ENCODE measurements at regions not wholly inside any gene's neighbourhood (a gene's known extent, or its start where the extent isn't known, plus 50 kb on each side); places are given as distances from the start of the nearest gene placed in this dataset.

DNA sequence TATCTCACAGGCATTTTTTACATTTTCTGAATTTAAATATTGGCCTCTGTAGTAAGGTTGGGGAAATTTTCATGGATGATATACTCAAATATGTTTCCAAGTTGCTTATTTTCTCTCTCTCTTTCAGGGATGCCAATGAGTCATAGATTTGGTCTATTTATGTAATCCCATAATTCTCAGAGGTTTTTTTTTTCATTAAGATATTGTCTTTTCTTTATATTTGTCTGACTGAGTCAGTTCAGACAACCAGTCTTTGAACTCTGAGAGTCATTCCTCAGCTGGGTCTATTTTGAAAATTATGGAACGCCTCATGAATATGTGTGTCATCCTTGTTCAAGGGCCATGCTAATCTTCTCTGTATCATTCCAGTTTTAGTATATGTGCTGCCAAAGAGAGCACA is 223.2 kb downstream of the PCSK1 start:
- H3K9me3 ChIP-seq (ENCODE audit: control insufficient read depth in 1 of 2, insufficient read depth in 1 of 2, low read length in 2 of 2) = peaks cover 0 to 7% of the 10 kb centered on the region in 2 experiments
- H3K27ac Mint-ChIP-seq = no peak overlapping the region

GRCh38 chr5:96207420-96207819 is 225.6 kb downstream of the PCSK1 start:
- Histone ChIP-seq H3K4me1 (ENCODE audit: insufficient read depth, low read length) (no peaks in the 10 kb centered on the region), H3K27me3 (ENCODE audit: control insufficient read depth in 1 of 2, insufficient read depth in 2 of 2, low read length in 2 of 2) (peaks cover 0 to 4% of the 10 kb centered on the region in 2 experiments), H3K27ac (ENCODE audit: low read depth in 1 of 2, low read length in 2 of 2) (no peak overlapping the region), H3K4me3 (ENCODE audit: low read length) (no peak overlapping the region), H3K36me3 (ENCODE audit: insufficient read depth, low read length) (no peaks in the 10 kb centered on the region), H3K9me3 (ENCODE audit: control insufficient read depth in 1 of 2, insufficient read depth in 1 of 2, low read length in 2 of 2) (peaks cover 0 to 7% of the 10 kb centered on the region in 2 experiments)
- no peak overlapping the region for H3K27ac Mint-ChIP-seq
- CTCF ChIA-PET = no interaction called here
- peaks cover 31% of the 10 kb centered on the region for H3K9me3 Mint-ChIP-seq
- DNase-seq = no peak
- H3K4me3 Mint-ChIP-seq = no peak overlapping the region
- intact Hi-C loops (cut with DNase I, micrococcal nuclease) = no loop called here
- H3K4me1 Mint-ChIP-seq (ENCODE audit: low read depth) = no peaks in the 10 kb centered on the region
- ATAC-seq (ENCODE audit: poor library complexity) = no peak
- TF ChIP-seq, protein P1, sequence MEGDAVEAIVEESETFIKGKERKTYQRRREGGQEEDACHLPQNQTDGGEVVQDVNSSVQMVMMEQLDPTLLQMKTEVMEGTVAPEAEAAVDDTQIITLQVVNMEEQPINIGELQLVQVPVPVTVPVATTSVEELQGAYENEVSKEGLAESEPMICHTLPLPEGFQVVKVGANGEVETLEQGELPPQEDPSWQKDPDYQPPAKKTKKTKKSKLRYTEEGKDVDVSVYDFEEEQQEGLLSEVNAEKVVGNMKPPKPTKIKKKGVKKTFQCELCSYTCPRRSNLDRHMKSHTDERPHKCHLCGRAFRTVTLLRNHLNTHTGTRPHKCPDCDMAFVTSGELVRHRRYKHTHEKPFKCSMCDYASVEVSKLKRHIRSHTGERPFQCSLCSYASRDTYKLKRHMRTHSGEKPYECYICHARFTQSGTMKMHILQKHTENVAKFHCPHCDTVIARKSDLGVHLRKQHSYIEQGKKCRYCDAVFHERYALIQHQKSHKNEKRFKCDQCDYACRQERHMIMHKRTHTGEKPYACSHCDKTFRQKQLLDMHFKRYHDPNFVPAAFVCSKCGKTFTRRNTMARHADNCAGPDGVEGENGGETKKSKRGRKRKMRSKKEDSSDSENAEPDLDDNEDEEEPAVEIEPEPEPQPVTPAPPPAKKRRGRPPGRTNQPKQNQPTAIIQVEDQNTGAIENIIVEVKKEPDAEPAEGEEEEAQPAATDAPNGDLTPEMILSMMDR (IDR thresholded peaks at IDR 0.05) = no peak
- H3K36me3 Mint-ChIP-seq (ENCODE audit: low read depth) = no peaks in the 10 kb centered on the region
- POLR2A ChIA-PET = no interaction called here
- peaks cover 9% of the 10 kb centered on the region for H3K27me3 Mint-ChIP-seq

More for the DNA sequence above, 223.2 kb downstream of the PCSK1 start:
- no peaks in the 10 kb centered on the region for H3K4me1 ChIP-seq (ENCODE audit: insufficient read depth, low read length)
- ATAC-seq (ENCODE audit: poor library complexity) = no peak
- H3K36me3 ChIP-seq (ENCODE audit: insufficient read depth, low read length) = no peaks in the 10 kb centered on the region
- H3K4me3 ChIP-seq (ENCODE audit: low read length) = no peak overlapping the region
- H3K27me3 ChIP-seq (ENCODE audit: control insufficient read depth in 1 of 2, insufficient read depth in 2 of 2, low read length in 2 of 2) = peaks cover 0 to 4% of the 10 kb centered on the region in 2 experiments
- CTCF ChIA-PET = interaction anchor here (0.7 kb wide), 1 partner anchor 182 kb away, joined by 3 read pairs; no protein-coding TSS in a partner anchor
- intact Hi-C loops (cut with DNase I, micrococcal nuclease) = no loop called here
- H3K27me3 Mint-ChIP-seq = peaks cover 18% of the 10 kb centered on the region
- H3K4me1 Mint-ChIP-seq (ENCODE audit: low read depth) = no peaks in the 10 kb centered on the region
- TF ChIP-seq, protein P1 (IDR thresholded peaks at IDR 0.05) = no peak
- peaks cover 31% of the 10 kb centered on the region for H3K9me3 Mint-ChIP-seq
- no peak overlapping the region for H3K27ac ChIP-seq (ENCODE audit: low read depth in 1 of 2, low read length in 2 of 2)
- POLR2A ChIA-PET = no interaction called here
- H3K36me3 Mint-ChIP-seq (ENCODE audit: low read depth) = no peaks in the 10 kb centered on the region
- no peak for DNase-seq
- H3K4me3 Mint-ChIP-seq = no peak overlapping the region

GRCh38 chr5:96203761-96204160 is 229.3 kb downstream of the PCSK1 start:
- Mint-ChIP-seq H3K4me3 (no peak overlapping the region), H3K27me3 (peaks cover 4% of the 10 kb centered on the region), H3K27ac (no peak overlapping the region), H3K4me1 (ENCODE audit: low read depth) (no peaks in the 10 kb centered on the region), H3K9me3 (peaks cover 20% of the 10 kb centered on the region), H3K36me3 (ENCODE audit: low read depth) (no peaks in the 10 kb centered on the region)
- H3K4me3 ChIP-seq (ENCODE audit: low read length) = no peak overlapping the region
- intact Hi-C loops (cut with DNase I, micrococcal nuclease) = no loop called here
- peaks cover 0 to 7% of the 10 kb centered on the region in 2 experiments for H3K9me3 ChIP-seq (ENCODE audit: control insufficient read depth in 1 of 2, insufficient read depth in 1 of 2, low read length in 2 of 2)
- ChIA-PET POLR2A (no interaction called here), CTCF (no interaction called here)
- TF ChIP-seq, protein P1 (IDR thresholded peaks at IDR 0.05) = no peak
- no peak overlapping the region for H3K27ac ChIP-seq (ENCODE audit: low read depth in 1 of 2, low read length in 2 of 2)
- no peaks in the 10 kb centered on the region for H3K27me3 ChIP-seq (ENCODE audit: control insufficient read depth in 1 of 2, insufficient read depth in 2 of 2, low read length in 2 of 2)
- H3K36me3 ChIP-seq (ENCODE audit: insufficient read depth, low read length) = no peaks in the 10 kb centered on the region
- no peaks in the 10 kb centered on the region for H3K4me1 ChIP-seq (ENCODE audit: insufficient read depth, low read length)
- ATAC-seq (ENCODE audit: poor library complexity) (no peak), DNase-seq (no peak)

All from CD4-positive, alpha-beta T cell (primary cell).